ENCODE measurements at regions not wholly inside any gene's neighbourhood (a gene's known extent, or its start where the extent isn't known, plus 50 kb on each side); places are given as distances from the start of the nearest gene placed in this dataset.

- no peak for TF ChIP-seq MAX (IDR thresholded peaks at IDR 0.05)
Measured at GRCh38 chr16:60230666-60231065, 1496.5 kb upstream of the GOT2 start (continued).

- TF ChIP-seq RXRA (IDR thresholded peaks at IDR 0.05) (no peak), SP1 (IDR thresholded peaks at IDR 0.05) (no peak), REST (IDR thresholded peaks at IDR 0.05) (no peak), HNF4G (IDR thresholded peaks at IDR 0.05) (no peak), ZBTB33 (IDR thresholded peaks at IDR 0.05) (no peak), GABPA (IDR thresholded peaks at IDR 0.05 in 1 of 2, conservative IDR thresholded peaks at IDR 0.05 in 1 of 2) (no peak), FOXA2 (IDR thresholded peaks at IDR 0.05) (no peak), EGR1 (IDR thresholded peaks at IDR 0.05; ENCODE audit: low read depth in 2 of 2) (no peak), ATF3 (IDR thresholded peaks at IDR 0.05) (no peak)
- Histone ChIP-seq H3K9ac (ENCODE audit: low read depth in 1 of 2, low read length in 2 of 2) (no peak overlapping the region), H3K4me1 (ENCODE audit: control insufficient read depth in 4 of 4, insufficient read depth in 4 of 4, low read length in 3 of 4) (no peaks in the 10 kb centered on the region), H3K27me3 (ENCODE audit: control insufficient read depth in 4 of 4, insufficient read depth in 4 of 4, low read length in 3 of 4) (no peaks in the 10 kb centered on the region), H3K4me3 (ENCODE audit: low read depth in 1 of 3, low read length in 3 of 3) (no peak overlapping the region), H3K36me3 (ENCODE audit: control insufficient read depth in 4 of 4, insufficient read depth in 3 of 4, low read depth in 1 of 4, low read length in 3 of 4) (no peaks in the 10 kb centered on the region), H3K9me3 (ENCODE audit: control insufficient read depth in 4 of 4, low read length in 3 of 4) (no peaks in the 10 kb centered on the region), H3K27ac (ENCODE audit: low read depth in 1 of 2, low read length in 2 of 2) (no peak overlapping the region)
- no peak for DNase-seq (ENCODE audit: low spot score)
- WGBS, result 28% methylated on average over 2 of the region's 2 CpGs
Measured at GRCh38 chr16:60225541-60225940, 1491.4 kb upstream of the GOT2 start.

- no peaks in the 10 kb centered on the region for H3K9me3 ChIP-seq (ENCODE audit: control insufficient read depth in 4 of 4, low read length in 3 of 4)
- no peaks in the 10 kb centered on the region for H3K36me3 ChIP-seq (ENCODE audit: control insufficient read depth in 4 of 4, insufficient read depth in 3 of 4, low read depth in 1 of 4, low read length in 3 of 4)
- H3K27ac ChIP-seq (ENCODE audit: low read depth in 1 of 2, low read length in 2 of 2), result no peak overlapping the region
- TF ChIP-seq ZBTB33 (IDR thresholded peaks at IDR 0.05), result no peak
- H3K4me1 ChIP-seq (ENCODE audit: control insufficient read depth in 4 of 4, insufficient read depth in 4 of 4, low read length in 3 of 4), result no peaks in the 10 kb centered on the region
- H3K27me3 ChIP-seq (ENCODE audit: control insufficient read depth in 4 of 4, insufficient read depth in 4 of 4, low read length in 3 of 4), result no peaks in the 10 kb centered on the region
- no peak overlapping the region for H3K9ac ChIP-seq (ENCODE audit: low read depth in 1 of 2, low read length in 2 of 2)
- no peak overlapping the region for H3K4me3 ChIP-seq (ENCODE audit: low read depth in 1 of 3, low read length in 3 of 3)
- DNase-seq (ENCODE audit: low spot score), result no peak
- 66% methylated on average over 7 of the region's 7 CpGs for WGBS
Measured at GRCh38 chr16:60217787-60218186, 1483.7 kb upstream of the GOT2 start.

Measured in liver (tissue), 7 donors.